ENCODE measurements at regions not wholly inside any gene's neighbourhood (a gene's known extent, or its start where the extent isn't known, plus 50 kb on each side); places are given as distances from the start of the nearest gene placed in this dataset.
A peak's percentile ranks its signal among the peaks of the same experiment; 100 is the strongest.

- H3K4me2 ChIP-seq (ENCODE audit: low read depth, low read length), result no peak overlapping the region
- H3K9me3 ChIP-seq (ENCODE audit: low read length), result no peaks in the 10 kb centered on the region
- no peak overlapping the region for H3K9ac ChIP-seq (ENCODE audit: insufficient read depth, low read depth, low read length)
- no peaks in the 10 kb centered on the region for H3K4me1 ChIP-seq (ENCODE audit: insufficient read depth, low read length)
- H2AFZ ChIP-seq (ENCODE audit: low read length), result no peak overlapping the region
- intact Hi-C loops (cut with micrococcal nuclease; ENCODE audit: unreplicated experiment) (no loop called here), in situ Hi-C loops (cut with HindIII; ENCODE audit: extremely low pct_ligation_motif_present, low pct_unique_long_range_greater_than_20kb) (no loop called here)
- FAIRE-seq (no peak), DNase-seq (ENCODE audit: low spot score) (no peak), ATAC-seq (no peak)
- no TSS peak for BruUV-seq (replicated peaks)
- no peaks in the 10 kb centered on the region for H3K27me3 ChIP-seq (ENCODE audit: control insufficient read depth in 1 of 2, insufficient read depth in 2 of 2, low read length in 2 of 2)
- CTCF ChIA-PET (ENCODE audit: low intra/inter-chr PET ratio, low total read pairs), result no interaction called here
- no peak overlapping the region for H3K4me3 ChIP-seq (replicated peaks in 1 of 3; ENCODE audit: insufficient read depth in 1 of 3, low read depth in 2 of 3, low read length in 3 of 3)
- 0 out of 2 replicates have a peak, but pooled peaks have one; percentile 1 for TF ChIP-seq CEBPB (IDR thresholded peaks at IDR 0.05; ENCODE audit: borderline replicate concordance, low read depth, low read length)
- no peak for TF ChIP-seq PRMT3 (CRISPR knock-in tag; IDR thresholded peaks at IDR 0.05; ENCODE audit: borderline replicate concordance, low read depth)
- 21% methylated on average over 2 of the region's 2 CpGs for WGBS (ENCODE audit: low lambda C conversion rate)
- no peak overlapping the region for H3K27ac ChIP-seq (ENCODE audit: extremely low read length, insufficient read depth, low read length)
- no peaks in the 10 kb centered on the region for H3K36me3 ChIP-seq (replicated peaks in 1 of 2; ENCODE audit: control insufficient read depth in 1 of 2, insufficient read depth in 2 of 2, low read length in 2 of 2)
- no peaks in the 10 kb centered on the region for H3K79me2 ChIP-seq (ENCODE audit: insufficient read depth, low read length)
- H4K20me1 ChIP-seq (ENCODE audit: insufficient read depth, low read length), result no peaks in the 10 kb centered on the region
- POLR2A ChIA-PET, result no interaction called here
These were observed 1270.0 kb downstream of the ROBO1 start for GRCh38 chr3:78497767-78498166.

- Histone ChIP-seq H3K79me2 (ENCODE audit: insufficient read depth, low read length) (no peaks in the 10 kb centered on the region), H3K9me3 (ENCODE audit: low read length) (no peaks in the 10 kb centered on the region), H3K9ac (ENCODE audit: insufficient read depth, low read depth, low read length) (no peak overlapping the region), H3K4me3 (replicated peaks in 1 of 3; ENCODE audit: insufficient read depth in 1 of 3, low read depth in 2 of 3, low read length in 3 of 3) (no peak overlapping the region), H3K27ac (ENCODE audit: extremely low read length, insufficient read depth, low read length) (peak overlapping the region; percentile 57), H3K4me1 (ENCODE audit: insufficient read depth, low read length) (peaks cover 27% of the 10 kb centered on the region), H3K36me3 (replicated peaks in 1 of 2; ENCODE audit: control insufficient read depth in 1 of 2, insufficient read depth in 2 of 2, low read length in 2 of 2) (no peaks in the 10 kb centered on the region), H4K20me1 (ENCODE audit: insufficient read depth, low read length) (no peaks in the 10 kb centered on the region), H2AFZ (ENCODE audit: low read length) (no peak overlapping the region), H3K4me2 (ENCODE audit: low read depth, low read length) (no peak overlapping the region), H3K27me3 (ENCODE audit: control insufficient read depth in 1 of 2, insufficient read depth in 2 of 2, low read length in 2 of 2) (no peaks in the 10 kb centered on the region)
- 82% methylated on average over 4 of the region's 4 CpGs for WGBS (ENCODE audit: low lambda C conversion rate)
- ChIA-PET POLR2A (no interaction called here), CTCF (ENCODE audit: low intra/inter-chr PET ratio, low total read pairs) (no interaction called here)
- in situ Hi-C loops (cut with HindIII; ENCODE audit: extremely low pct_ligation_motif_present, low pct_unique_long_range_greater_than_20kb) (no loop called here), intact Hi-C loops (cut with micrococcal nuclease; ENCODE audit: unreplicated experiment) (no loop called here)
- ATAC-seq (no peak), FAIRE-seq (no peak), DNase-seq (ENCODE audit: low spot score) (no peak)
- no TSS peak for BruUV-seq (replicated peaks)
- TF ChIP-seq ATF7 (IDR thresholded peaks at IDR 0.05), result no peak
- no peak for TF ChIP-seq ATF7 (CRISPR knock-in tag; IDR thresholded peaks at IDR 0.05)
- no peak for TF ChIP-seq ATF1 (CRISPR knock-in tag; IDR thresholded peaks at IDR 0.05)
- TF ChIP-seq PCBP1 (IDR thresholded peaks at IDR 0.05; ENCODE audit: borderline replicate concordance, low read depth, low read length), result no peak
- TF ChIP-seq POGZ (CRISPR knock-in tag; IDR thresholded peaks at IDR 0.05), result no peak
- TF ChIP-seq ZNF33A (CRISPR knock-in tag; IDR thresholded peaks at IDR 0.05; ENCODE audit: borderline replicate concordance), result no peak
- TF ChIP-seq, protein P1, sequence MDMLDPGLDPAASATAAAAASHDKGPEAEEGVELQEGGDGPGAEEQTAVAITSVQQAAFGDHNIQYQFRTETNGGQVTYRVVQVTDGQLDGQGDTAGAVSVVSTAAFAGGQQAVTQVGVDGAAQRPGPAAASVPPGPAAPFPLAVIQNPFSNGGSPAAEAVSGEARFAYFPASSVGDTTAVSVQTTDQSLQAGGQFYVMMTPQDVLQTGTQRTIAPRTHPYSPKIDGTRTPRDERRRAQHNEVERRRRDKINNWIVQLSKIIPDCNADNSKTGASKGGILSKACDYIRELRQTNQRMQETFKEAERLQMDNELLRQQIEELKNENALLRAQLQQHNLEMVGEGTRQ (IDR thresholded peaks at IDR 0.05; ENCODE audit: low read depth, low read length), result no peak
- TF ChIP-seq, protein P1 (CRISPR knock-in tag; IDR thresholded peaks at IDR 0.05; ENCODE audit: borderline replicate concordance), result no peak
- no peak for TF ChIP-seq MTF2 (CRISPR knock-in tag; IDR thresholded peaks at IDR 0.05; ENCODE audit: borderline replicate concordance)
- no peak for TF ChIP-seq PHF21A (CRISPR knock-in tag; IDR thresholded peaks at IDR 0.05)
- TF ChIP-seq, protein P2, sequence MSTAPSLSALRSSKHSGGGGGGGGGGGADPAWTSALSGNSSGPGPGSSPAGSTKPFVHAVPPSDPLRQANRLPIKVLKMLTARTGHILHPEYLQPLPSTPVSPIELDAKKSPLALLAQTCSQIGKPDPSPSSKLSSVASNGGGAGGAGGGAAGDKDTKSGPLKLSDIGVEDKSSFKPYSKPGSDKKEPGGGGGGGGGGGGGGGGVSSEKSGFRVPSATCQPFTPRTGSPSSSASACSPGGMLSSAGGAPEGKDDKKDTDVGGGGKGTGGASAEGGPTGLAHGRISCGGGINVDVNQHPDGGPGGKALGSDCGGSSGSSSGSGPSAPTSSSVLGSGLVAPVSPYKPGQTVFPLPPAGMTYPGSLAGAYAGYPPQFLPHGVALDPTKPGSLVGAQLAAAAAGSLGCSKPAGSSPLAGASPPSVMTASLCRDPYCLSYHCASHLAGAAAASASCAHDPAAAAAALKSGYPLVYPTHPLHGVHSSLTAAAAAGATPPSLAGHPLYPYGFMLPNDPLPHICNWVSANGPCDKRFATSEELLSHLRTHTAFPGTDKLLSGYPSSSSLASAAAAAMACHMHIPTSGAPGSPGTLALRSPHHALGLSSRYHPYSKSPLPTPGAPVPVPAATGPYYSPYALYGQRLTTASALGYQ (CRISPR knock-in tag; IDR thresholded peaks at IDR 0.05), result no peak
- no peak for TF ChIP-seq XRCC5 (optimal IDR thresholded peaks at IDR 0.05; ENCODE audit: low read length)
- no peak for TF ChIP-seq RFX1 (IDR thresholded peaks at IDR 0.05)
- no peak for TF ChIP-seq PAX8 (CRISPR knock-in tag; IDR thresholded peaks at IDR 0.05; ENCODE audit: borderline replicate concordance)
These were observed 1261.7 kb downstream of the ROBO1 start for GRCh38 chr3:78506061-78506460.
